Posterior cingulate gyrus (tissue), 11 donors: ENCODE measurements at regions not wholly inside any gene's neighbourhood (a gene's known extent, or its start where the extent isn't known, plus 50 kb on each side); places are given as distances from the start of the nearest gene placed in this dataset.

ENCODE experiments used
- DNase-seq, 10 donors: peaks; one replicate each; pipeline versions ENCODE4 v3.0.0 to v3.0.0-alpha.2; 2020 to 2021; ENCODE audit warnings: mixed read lengths in 3 of 10
- intact Hi-C: fragments of 100-400 bp; cut with DNase I; formaldehyde crosslinking; loops from one replicate; pipeline ENCODE4 v1.15.1; 2023

DNA sequence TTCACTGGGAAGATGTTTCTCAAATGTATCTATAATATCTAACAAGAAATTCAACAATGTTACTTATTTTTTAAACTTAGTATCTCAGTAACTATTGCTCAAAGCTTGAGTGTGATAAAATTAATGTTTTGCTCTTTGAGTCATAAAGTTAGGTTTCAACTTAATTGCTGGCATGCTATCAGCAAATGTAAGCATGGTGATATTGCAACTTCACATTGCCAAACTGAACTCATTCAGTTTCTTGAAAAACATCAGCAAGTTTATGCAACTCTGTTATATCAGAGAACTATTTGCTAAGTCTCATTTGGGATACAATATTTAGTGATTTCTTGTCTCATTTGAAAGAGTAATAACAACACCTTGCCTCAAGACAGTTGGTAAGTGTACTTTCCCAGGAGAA is 91.2 kb upstream of the KLF3 start:
- DNase-seq, result no peak
- intact Hi-C loops, result no loop called here

GRCh38 chr4:38574559-38575333 is 89.3 kb upstream of the KLF3 start:
- intact Hi-C loops, result no loop called here
- DNase-seq, result peak; percentile 15 to 92 (median 54)

GRCh38 chr4:38576767-38577166 is 87.2 kb upstream of the KLF3 start:
- intact Hi-C loops, result no loop called here
- DNase-seq, result no peak

DNA sequence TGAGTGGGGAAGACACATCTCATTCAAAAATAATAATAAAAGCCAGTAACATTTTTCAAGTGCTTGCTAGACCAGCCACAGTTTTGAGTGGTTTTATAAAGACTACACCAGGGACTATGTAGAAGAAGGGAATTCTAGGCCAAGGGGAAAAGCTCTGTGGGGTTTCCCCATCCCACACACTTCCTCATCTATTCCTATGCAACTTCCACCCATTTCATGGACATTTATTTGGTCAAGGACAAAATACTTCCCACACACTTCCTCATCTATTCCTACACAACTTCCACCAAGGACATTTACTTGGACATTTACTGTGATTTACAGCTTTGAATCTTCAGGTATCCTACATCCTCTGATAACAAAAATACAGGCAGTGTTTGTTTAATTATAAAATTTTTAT is 86.5 kb upstream of the KLF3 start:
- no peak for DNase-seq
- intact Hi-C loops, result no loop called here

DNA sequence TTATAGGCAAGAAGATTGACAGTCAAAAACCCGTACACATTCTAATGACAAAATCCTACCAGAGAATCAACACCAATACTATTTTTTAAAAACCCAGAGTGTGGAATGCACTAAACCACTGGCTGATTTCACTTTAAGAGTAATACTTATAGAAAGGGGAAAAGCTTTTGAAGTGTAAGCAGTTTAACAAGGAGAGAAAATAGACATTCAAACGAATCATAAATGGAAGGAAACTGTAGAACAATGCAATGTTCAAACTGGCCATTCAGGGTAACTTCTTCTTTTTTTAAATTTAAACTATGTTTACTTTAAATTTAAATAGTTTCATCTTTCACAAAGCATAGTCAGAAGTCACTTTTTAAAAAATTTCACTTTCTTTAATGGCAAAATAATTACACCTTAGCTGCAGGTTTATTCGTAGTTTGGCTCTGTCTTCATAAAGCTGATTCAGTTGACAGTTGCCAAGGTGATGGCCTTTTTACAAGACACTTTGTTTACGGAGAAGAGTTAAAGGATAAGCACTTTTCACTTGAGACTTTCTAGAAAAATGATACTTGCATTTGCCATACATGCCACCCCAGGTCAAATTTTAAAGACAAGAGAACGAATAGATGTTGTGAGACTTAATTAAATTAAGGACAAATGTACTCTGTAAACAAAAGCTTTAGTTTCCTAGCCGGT is 82.4 kb upstream of the KLF3 start:
- no peak for DNase-seq
- intact Hi-C loops, result loop anchor here (10.0 kb wide), 1 partner anchor 257 kb away; no protein-coding TSS in a partner anchor

DNA sequence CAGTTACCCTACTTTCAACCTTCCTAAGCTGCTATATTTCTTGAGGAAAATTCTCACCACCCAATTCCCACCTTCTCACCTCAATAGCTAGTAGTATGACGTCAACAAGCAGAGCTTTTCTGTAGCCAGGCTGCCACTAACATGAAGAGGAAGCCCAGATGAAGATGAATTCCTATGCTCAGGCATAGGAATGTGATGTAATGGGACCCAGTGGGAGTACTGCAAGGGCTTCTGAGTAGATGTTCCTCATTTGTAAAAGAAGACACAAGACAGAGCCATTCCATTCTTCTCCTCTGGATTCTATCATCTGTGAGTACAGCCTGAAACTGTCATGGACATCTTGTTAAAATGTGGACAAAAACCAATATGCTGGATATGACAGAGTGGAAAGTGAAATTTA is 81.6 kb upstream of the KLF3 start:
- intact Hi-C loops, result loop anchor here (10.0 kb wide), 1 partner anchor 258 kb away; no protein-coding TSS in a partner anchor
- DNase-seq, result no peak

DNA sequence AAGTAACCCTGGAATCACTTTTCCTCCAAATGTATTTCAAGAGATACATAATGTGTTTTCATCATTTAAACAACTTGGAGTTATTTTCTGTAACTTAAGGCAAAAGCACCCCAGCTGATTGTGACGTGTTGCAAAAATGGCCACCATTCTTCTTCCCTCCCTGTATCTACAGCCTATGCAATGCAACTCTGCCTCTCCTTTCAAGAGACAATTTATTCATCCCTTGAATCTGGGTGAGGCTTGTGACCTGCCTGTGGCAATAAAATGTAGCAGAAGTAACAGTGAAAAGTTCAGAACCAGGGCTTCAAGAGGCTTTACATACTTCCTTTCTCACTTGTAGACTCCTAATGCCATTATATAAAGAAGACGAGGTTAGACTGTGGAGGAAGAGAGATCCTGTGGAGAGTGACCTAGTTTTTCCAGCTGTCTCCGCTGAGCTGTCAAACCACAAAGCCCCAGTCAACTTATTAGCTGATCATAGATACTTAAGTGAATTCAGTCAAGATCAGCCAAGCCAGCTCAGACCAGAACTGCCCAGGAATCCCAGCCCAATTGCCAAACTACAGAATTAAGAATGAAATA is 81.0 kb upstream of the KLF3 start:
- intact Hi-C loops, result loop anchor here (10.0 kb wide), 1 partner anchor 258 kb away; no protein-coding TSS in a partner anchor
- no peak for DNase-seq

- intact Hi-C loops, result loop anchor here (10.0 kb wide), 1 partner anchor 261 kb away; no protein-coding TSS in a partner anchor
- DNase-seq, result no peak
These were observed 78.1 kb upstream of the KLF3 start for GRCh38 chr4:38585871-38586270.

- intact Hi-C loops, result loop anchor here (10.0 kb wide), 1 partner anchor 262 kb away; no protein-coding TSS in a partner anchor
- no peak for DNase-seq
These were observed 76.9 kb upstream of the KLF3 start for GRCh38 chr4:38587106-38587505.

DNA sequence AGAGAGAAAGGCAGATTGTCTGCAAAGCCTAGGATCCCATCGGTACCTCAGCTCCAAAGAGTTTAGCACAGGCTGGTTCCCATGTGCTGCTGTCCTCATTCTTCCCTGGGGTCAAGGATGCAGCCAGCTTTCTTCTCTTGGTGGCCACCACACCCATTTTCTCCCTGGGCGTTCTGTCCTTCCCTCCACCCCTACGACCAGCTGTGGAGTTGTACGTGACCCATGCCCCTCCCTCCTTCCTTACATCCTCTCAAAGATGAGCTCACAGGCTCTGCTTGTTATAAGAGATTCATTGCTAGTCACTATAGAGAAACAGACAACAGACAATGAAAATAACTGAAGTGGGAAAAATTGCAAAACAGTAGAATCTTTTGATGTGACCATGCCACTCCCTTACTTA is 74.0 kb upstream of the KLF3 start:
- DNase-seq, result no peak
- intact Hi-C loops, result no loop called here

DNA sequence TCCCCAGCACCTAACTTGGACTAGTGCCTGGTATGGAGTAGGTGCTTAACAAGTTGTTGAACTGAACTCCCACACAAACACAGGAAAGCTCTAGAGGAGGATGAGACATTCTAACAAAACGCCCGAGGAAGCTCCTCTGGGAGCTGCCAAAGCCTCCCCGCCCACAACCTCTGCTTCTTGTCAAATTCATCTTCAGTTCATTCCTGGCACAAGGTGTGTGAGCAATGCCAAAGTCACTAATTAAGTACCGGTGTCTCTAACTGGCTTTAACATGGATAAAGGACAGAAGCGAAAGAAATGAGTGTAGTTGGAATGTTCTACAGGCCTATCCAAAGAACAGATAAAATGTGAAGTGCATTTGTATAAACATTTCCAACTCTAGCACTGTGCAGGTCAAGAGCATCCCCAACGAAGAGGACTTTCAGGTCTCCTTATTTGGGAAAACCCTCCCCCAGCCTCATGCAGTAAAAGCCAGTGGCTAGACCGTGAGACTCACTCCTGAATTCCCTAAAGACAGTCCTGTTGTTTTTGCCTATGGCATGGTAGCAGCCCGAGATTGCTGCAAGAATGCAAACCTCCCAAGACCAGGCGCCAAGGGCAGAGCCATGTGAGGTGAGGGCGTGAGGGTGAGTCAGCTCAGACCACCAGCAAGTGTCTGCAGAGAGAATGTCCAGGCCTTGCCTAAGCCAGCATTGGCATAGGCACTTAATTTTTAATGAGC is 72.2 kb upstream of the KLF3 start:
- DNase-seq, result peak in 1 of 10 donors; percentile 61
- intact Hi-C loops, result no loop called here

GRCh38 chr4:38598489-38598888 is 65.5 kb upstream of the KLF3 start:
- intact Hi-C loops, result no loop called here
- no peak for DNase-seq

GRCh38 chr4:38600575-38600974 is 63.4 kb upstream of the KLF3 start:
- intact Hi-C loops, result no loop called here
- no peak for DNase-seq

DNA sequence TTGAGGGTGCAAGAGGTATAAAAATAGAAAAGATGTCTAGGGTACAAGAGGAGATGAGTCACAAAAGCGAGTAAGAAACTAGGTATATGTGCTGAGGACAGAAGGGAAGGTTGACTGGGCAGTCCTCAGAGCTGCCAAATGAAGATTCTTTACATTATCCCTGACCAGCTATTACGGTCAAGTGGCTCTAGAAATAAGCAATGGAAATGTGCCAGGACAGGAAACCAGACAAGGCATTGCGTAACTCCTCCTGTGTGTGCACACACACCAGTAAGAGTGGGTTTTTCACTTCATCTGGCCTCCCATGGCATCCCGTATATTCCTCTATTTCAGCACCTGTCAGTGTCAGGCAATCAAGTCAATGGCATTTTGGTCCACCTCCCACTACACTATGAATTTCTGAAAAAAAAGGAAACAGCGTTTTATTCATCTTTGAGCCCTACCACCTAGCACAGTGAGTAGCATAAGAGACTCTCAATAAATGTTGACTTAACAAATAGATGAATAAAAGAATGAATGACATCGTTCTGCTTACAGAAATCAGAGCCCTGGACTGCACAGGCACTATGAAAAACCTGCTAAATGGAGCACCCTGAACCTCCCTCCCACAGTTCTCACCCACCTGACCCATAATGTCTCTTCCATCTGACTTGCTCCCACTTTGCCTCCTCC is 62.6 kb upstream of the KLF3 start:
- DNase-seq, result no peak
- intact Hi-C loops, result no loop called here

DNA sequence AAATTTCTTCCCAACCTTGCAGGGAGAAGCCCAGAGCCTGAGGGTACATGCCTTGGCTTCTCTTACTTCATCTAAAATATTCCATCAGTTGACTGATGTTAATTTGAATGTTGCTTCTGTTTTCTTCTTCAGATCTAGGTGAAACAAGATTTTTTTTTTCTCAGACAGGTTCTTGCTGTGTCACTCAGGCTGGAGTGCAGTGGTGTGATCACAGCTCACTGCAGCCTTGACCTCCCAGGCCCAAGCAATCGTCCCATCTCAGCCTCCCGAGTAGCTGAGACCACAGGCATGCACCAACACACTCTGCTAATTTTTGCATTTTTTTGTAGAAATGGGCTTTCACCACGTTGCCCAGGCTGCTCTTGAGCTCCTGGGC is 62.1 kb upstream of the KLF3 start:
- DNase-seq, result no peak

DNA sequence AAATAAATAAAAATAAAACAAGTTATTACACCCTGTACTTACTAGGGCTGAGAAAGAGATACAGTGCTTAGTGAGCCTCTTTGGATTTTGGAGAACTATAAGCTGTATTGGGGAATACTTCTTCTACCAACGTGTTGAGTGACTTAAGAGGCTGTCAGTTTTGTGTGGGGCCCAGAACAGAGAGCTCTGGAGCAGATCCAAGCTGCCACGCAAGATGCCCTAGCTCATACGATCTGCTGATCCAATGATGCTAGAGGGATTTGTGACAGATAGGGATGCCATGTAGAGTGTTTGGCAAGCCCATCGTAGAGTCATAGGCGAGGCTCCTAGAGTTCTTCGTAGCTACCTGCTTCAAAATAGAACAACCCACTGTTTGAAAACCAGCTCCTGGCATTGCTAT is 60.3 kb upstream of the KLF3 start:
- no peak for DNase-seq
- intact Hi-C loops, result no loop called here

More for the DNA sequence above, 62.1 kb upstream of the KLF3 start:
- intact Hi-C loops, result no loop called here

- no peak for DNase-seq
- intact Hi-C loops, result no loop called here
These were observed 58.7 kb upstream of the KLF3 start for GRCh38 chr4:38605181-38605752.

- intact Hi-C loops, result no loop called here
- DNase-seq, result no peak
These were observed 58.0 kb upstream of the KLF3 start for GRCh38 chr4:38605753-38606586.

DNA sequence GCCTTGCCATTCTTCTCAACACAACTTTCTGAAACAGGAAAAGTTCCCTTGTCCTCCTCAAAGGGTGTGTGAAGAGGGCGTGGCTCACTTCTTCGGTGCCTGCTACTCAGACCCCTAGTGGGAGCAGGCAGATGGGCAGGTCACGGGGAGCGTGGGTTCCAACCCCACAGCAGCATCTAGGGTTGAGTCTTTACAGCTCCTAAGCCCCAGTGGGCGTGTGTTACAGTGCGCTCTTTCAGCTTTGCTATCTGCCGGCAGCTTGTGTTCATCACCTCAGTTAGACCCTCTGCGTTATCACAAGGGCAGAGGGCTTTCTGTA is 57.5 kb upstream of the KLF3 start:
- intact Hi-C loops, result no loop called here
- peak in 1 of 10 donors; percentile 44 for DNase-seq
